Left kidney (tissue), 1 donor: ENCODE measurements at regions not wholly inside any gene's neighbourhood (a gene's known extent, or its start where the extent isn't known, plus 50 kb on each side); places are given as distances from the start of the nearest gene placed in this dataset.

ENCODE experiments used
- DNase-seq: peaks from one replicate; pipeline ENCODE4 v3.0.0-alpha.2; 2013

GRCh38 chr5:38029397-38030065 is 189.7 kb upstream of the GDNF start:
- no peak for DNase-seq

- no peak for DNase-seq
These were observed 184.0 kb upstream of the GDNF start for GRCh38 chr5:38023799-38024198.

- DNase-seq, result no peak
These were observed 183.5 kb upstream of the GDNF start for GRCh38 chr5:38023371-38023770.

- no peak for DNase-seq
These were observed 182.8 kb upstream of the GDNF start for GRCh38 chr5:38022631-38023030.

GRCh38 chr5:38018016-38018415 is 178.2 kb upstream of the GDNF start:
- DNase-seq, result no peak

GRCh38 chr5:38013107-38013506 is 173.3 kb upstream of the GDNF start:
- DNase-seq, result no peak

- no peak for DNase-seq
These were observed 171.9 kb upstream of the GDNF start for GRCh38 chr5:38011668-38012188.

GRCh38 chr5:38009749-38010358 is 170.0 kb upstream of the GDNF start:
- DNase-seq, result no peak

- DNase-seq, result no peak
These were observed 168.4 kb upstream of the GDNF start for GRCh38 chr5:38008198-38008597.

- no peak for DNase-seq
These were observed 159.8 kb upstream of the GDNF start for GRCh38 chr5:37999593-37999992.

GRCh38 chr5:37996918-37997317 is 157.1 kb upstream of the GDNF start:
- no peak for DNase-seq

- DNase-seq, result no peak
These were observed 154.9 kb upstream of the GDNF start for GRCh38 chr5:37994729-37995128.

- no peak for DNase-seq
These were observed 151.8 kb upstream of the GDNF start for GRCh38 chr5:37991301-37992299.

- no peak for DNase-seq
These were observed 150.0 kb upstream of the GDNF start for GRCh38 chr5:37989884-37990283.

GRCh38 chr5:37988454-37989046 is 148.7 kb upstream of the GDNF start:
- DNase-seq, result no peak

GRCh38 chr5:37984300-37984699 is 144.5 kb upstream of the GDNF start:
- no peak for DNase-seq

GRCh38 chr5:37983463-37983862 is 143.6 kb upstream of the GDNF start:
- no peak for DNase-seq

- no peak for DNase-seq
These were observed 139.7 kb upstream of the GDNF start for GRCh38 chr5:37979559-37979958.

- no peak for DNase-seq
These were observed 135.7 kb upstream of the GDNF start for GRCh38 chr5:37975531-37975930.

- no peak for DNase-seq
These were observed 131.7 kb upstream of the GDNF start for GRCh38 chr5:37971483-37972024.

- no peak for DNase-seq
These were observed 127.0 kb upstream of the GDNF start for GRCh38 chr5:37966871-37967270.

GRCh38 chr5:37966291-37966690 is 126.5 kb upstream of the GDNF start:
- no peak for DNase-seq
